Renal cortex interstitium (tissue), 11 donors: ENCODE measurements at regions not wholly inside any gene's neighbourhood (a gene's known extent, or its start where the extent isn't known, plus 50 kb on each side); places are given as distances from the start of the nearest gene placed in this dataset.

Source experiments
- DNase-seq, 11 donors: peaks; one replicate each; pipeline ENCODE4 v3.0.0-alpha.2; 2013; ENCODE audit warnings: low read depth in 9 of 11, low spot score in 4 of 11; ENCODE audit errors: extremely low read depth in 1 of 11

GRCh38 chr4:134807231-134807745 lies 605.7 kb upstream of the PABPC4L start:
- DNase-seq = no peak

DNA sequence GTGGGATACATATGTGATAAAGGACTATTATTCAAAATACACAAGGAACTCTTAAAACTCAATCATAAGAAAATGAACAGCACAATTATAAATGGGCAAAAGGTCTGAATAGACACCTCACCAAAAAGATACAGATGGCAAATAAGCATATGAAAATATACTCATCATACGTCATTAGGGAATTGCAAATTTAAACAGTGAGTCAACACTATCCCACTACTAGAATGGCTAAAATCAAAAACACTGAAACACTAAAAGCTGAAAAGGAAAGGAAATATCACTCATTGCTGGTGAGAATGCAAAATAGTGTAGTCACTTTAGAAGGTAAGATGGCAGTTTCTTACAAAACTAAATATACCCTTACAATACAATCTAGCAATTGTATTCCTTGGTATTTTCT lies 597.0 kb upstream of the PABPC4L start:
- DNase-seq = no peak

DNA sequence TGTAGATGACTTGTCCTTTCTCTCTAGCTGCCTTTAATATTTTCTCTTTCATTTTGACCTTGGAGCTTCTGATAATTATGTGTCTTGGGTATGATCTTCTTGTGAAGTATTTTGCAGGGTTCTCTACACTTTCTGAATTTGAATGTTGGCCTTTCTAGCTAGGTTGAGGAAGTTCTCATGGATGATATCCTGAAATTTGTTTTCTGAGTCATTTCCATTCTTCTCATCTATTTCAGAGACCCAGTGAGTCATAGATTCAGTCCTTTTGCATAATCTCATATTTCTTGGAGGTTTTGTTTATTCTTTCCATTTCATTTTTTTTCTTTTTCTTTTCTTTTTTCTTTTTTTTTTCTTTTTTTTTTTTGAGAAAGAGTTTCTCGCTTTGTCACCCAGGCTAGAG lies 585.7 kb upstream of the PABPC4L start:
- DNase-seq = no peak

DNA sequence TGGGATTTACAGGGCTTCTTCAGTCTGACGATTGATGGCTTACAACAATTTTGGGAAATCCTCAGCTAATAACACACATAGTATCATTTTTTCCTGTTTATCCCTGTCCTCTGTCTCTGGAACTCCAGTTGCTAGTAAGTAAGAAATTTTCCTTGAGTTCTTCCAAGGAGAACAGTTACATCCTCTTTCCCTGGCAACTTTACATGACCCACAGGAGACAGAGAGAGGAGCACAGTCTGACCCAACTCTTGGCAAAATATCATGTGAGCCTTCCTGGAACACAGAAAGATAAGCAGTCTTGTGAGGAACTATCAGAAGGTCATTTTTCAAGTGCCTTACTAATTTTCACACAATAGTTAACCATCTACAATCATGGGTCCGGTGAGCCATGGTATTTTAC lies 578.7 kb upstream of the PABPC4L start:
- peak in 2 of 11 donors; percentile 5 to 11 for DNase-seq

GRCh38 chr4:134777606-134778005 lies 576.0 kb upstream of the PABPC4L start:
- DNase-seq = peak in 1 of 11 donors; percentile 9

GRCh38 chr4:134773497-134774000 lies 572.0 kb upstream of the PABPC4L start:
- DNase-seq = no peak

DNA sequence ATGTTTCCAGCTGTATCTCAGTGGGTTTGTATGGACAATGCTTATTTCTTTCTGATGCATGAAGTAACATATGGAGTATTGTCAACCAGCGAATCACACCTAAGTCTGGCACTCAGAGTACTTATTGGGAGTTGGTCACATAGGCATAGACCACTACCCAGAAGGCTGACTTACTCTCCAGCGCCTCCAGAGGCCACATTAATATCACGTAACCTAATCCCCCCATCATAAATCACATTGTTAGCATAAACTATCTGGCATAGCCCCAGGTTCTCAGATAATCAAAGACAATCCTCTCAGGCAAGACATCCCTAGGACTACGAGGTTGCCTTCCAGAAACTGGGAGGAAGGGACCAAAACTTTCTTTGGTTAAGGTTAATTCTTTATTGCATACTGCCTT lies 560.5 kb upstream of the PABPC4L start:
- no peak for DNase-seq

DNA sequence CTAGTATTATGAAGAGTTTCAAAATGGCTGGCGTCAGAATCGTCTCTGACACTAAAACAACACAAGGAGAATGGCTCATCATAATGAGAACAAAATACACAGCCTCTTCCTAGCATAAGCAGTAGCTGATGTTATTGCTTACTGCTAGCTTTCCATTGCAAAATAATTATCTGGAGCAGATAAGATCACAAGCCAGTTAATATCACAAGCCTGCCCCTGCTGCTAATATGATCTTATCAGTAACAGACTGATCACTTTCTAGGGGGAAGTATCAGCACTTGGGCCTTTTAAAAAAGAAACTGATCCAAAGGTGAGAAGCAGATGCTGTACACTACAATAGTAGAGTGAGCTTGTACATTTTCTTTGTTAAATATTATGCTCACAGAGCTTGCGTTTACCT lies 554.8 kb upstream of the PABPC4L start:
- DNase-seq = no peak

DNA sequence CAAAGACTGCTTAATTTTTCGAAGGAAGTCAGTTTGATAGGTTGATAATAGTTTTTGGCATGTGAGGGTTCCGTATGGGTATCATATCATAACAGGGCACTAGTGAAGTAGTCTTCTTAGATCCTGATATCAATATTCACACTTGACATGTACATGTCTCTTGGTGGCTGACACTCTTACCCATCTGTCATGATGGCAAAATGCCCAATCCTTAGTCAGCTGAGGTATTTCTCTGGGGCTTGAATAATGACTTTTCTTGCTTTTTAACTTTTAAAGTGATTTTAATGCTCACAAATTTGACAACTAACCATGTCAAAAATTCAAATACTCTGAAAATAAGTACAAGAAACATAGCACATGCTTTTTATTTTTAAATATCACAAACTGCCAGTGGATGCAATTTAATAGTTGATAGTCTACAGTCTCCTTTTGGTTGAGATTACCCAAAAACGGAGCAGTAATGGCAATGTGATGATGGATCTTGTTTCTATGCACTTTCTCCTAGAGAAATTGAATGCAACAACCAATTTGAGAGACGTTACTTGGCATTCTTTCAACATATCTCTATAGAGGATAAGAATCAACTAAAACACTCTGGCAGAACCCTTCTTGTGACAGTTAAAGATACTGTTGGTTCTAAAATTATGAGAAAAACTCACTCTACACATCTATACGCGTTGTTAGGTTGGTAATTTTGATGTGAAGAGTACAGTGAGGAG lies 552.9 kb upstream of the PABPC4L start:
- DNase-seq = no peak

- DNase-seq = no peak
Observed at GRCh38 chr4:134753390-134753789, 551.8 kb upstream of the PABPC4L start.

DNA sequence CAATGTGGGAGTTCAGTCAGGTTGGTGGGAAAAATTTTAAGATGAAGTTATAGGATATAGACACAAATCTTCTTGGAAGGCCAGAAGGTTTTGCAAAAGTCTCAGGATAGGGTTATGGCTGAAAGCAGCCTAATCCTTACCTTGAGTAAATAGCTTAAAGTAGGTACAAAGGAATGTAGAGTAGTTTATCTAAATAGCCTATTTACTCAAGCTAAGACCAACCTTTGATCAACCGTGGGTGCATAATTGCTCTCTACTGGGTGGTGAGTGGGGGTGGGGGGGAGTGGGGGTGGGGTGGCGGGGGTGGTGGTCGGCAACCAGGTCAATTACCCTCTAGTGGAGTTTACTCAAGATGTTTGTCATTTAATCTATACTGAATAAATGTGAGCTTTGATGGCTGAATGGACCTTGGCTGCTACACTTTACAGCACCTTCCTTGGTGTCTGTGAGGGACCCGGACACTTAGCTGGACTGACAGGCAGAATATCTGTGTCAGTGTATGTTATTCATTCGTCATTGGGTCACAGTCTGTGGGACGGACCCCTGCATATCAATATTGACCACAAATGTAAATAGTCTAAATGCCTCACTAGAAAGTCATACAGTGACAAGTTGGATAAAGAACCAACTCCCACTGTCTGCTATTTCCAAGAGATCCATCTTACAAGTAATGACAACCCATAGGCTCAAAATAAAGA lies 545.7 kb upstream of the PABPC4L start:
- no peak for DNase-seq

GRCh38 chr4:134740290-134740689 lies 538.7 kb upstream of the PABPC4L start:
- no peak for DNase-seq

- no peak for DNase-seq
Observed at GRCh38 chr4:134735901-134736300, 534.3 kb upstream of the PABPC4L start.

- no peak for DNase-seq
Observed at GRCh38 chr4:134727696-134728095, 526.1 kb upstream of the PABPC4L start.

DNA sequence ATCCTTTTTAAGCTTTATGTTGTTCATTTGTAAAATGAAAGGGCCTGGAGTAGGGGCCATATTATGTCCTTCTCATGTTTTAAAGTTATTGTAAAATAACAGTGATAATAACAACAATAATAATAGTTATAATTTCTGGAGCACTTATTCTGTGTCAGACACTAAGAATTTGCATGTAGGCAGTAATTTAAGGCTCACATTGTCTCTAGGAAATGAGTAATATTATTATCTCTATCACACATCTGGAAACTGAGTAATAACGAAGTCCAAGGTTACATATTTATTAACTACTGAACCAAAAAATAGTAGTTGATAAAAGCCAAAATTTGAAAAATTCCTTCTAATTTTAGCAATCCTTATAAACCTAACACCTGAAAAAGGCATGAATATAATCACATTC lies 520.7 kb upstream of the PABPC4L start:
- DNase-seq = no peak

GRCh38 chr4:134720030-134720429 lies 518.4 kb upstream of the PABPC4L start:
- DNase-seq = no peak

DNA sequence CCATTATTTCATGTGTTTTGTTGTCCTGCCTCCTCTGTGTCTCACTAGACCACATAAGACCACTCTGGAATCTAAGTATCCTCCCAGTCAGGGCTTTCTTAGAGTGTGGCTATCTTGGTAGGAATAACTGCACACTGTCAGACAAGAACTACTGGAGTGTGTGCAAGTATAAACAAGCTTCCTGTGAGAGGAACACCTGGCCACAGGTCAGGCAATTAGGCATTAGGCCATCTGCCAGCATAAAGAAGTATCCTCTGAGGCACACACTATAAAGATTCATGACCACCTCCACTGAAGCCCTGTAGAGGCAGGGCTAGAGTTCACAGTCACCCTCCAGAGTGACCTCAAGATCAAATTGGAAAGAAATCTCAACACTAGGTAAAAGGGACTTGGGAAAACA lies 507.0 kb upstream of the PABPC4L start:
- no peak for DNase-seq

- DNase-seq = no peak
Observed at GRCh38 chr4:134708026-134708425, 506.4 kb upstream of the PABPC4L start.

GRCh38 chr4:134702374-134702773 lies 500.8 kb upstream of the PABPC4L start:
- DNase-seq = no peak

DNA sequence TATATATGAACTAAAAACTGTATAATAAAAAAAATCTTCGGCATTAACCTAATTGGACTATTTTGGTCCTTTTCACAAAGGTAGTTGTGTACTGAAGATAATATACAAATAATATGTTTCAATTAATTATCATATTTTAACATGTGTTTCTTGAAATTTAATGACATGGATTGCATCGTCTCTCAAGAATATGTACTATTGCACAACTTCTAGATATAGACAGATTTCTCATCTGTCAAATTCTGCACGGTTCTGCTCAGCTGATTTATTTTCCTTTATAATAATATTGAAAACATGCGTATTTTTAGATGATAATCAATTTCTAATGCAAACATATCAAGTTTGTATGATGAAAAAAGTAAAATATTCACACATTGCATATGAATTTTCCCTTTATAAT lies 498.7 kb upstream of the PABPC4L start:
- DNase-seq = no peak
